RWPE1 (cell line): ENCODE measurements at regions not wholly inside any gene's neighbourhood (a gene's known extent, or its start where the extent isn't known, plus 50 kb on each side); places are given as distances from the start of the nearest gene placed in this dataset.

ENCODE experiments used
- CTCF ChIA-PET: fragments of 350-600 bp; sonication (Branson Sonifier 250); formaldehyde crosslinking; extraction: SDS; loops from one replicate; lab custom pipeline; 2021; lab: Yijun Ruan, JAX
- POLR2A ChIA-PET: fragments of 400-600 bp; formaldehyde crosslinking; extraction: SDS; loops from one replicate; lab custom pipeline; 2020; ENCODE audit warnings: antibody characterized with exemption; ENCODE audit not compliant: low non-redundant PET; lab: Yijun Ruan, JAX
- DNase-seq: peaks from one replicate; pipeline ENCODE4 v3.0.0; 2012; ENCODE audit warnings: low spot score
- H3K27ac ChIP-seq: fragments of 450-650 bp; 2 replicates; pipeline ENCODE4 v1.5.1; 2017
- TF ChIP-seq, protein P1 (sequence below): fragments of 450-650 bp; conservative IDR thresholded peaks from 2 replicates; pipeline ENCODE4 v1.5.1; 2017; ENCODE audit warnings: low read depth, mild to moderate bottlenecking

DNA sequence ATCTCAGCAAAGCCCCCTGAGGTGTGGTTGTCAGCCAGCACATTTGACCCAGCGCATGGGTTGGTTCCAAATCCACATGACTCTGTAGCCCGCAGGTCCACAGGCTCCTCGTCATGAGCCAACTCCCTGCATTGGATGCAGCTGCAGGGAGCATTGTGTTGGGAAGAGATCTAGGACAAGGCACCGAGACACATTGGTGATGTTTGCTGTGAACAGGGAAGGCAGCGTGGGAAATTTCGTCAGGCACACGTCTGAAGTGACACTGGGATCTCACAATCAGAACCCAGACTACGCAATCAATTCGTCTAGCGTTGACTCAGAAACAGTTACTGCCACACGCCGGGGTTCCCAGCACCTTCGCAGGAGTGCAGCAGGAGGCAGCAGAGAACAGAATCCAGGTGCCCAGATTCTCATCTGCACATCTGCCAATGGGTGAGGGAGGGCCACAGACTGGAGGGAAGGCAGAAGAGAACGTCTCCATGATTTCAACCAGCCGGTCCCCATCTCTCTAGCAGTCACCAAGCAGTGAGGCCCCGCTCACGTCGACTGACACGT, 177.0 kb downstream of the TTLL2 start:
- TF ChIP-seq, protein P1, sequence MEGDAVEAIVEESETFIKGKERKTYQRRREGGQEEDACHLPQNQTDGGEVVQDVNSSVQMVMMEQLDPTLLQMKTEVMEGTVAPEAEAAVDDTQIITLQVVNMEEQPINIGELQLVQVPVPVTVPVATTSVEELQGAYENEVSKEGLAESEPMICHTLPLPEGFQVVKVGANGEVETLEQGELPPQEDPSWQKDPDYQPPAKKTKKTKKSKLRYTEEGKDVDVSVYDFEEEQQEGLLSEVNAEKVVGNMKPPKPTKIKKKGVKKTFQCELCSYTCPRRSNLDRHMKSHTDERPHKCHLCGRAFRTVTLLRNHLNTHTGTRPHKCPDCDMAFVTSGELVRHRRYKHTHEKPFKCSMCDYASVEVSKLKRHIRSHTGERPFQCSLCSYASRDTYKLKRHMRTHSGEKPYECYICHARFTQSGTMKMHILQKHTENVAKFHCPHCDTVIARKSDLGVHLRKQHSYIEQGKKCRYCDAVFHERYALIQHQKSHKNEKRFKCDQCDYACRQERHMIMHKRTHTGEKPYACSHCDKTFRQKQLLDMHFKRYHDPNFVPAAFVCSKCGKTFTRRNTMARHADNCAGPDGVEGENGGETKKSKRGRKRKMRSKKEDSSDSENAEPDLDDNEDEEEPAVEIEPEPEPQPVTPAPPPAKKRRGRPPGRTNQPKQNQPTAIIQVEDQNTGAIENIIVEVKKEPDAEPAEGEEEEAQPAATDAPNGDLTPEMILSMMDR: no peak
- ChIA-PET CTCF (no interaction called here), POLR2A (no interaction called here)
- no peak for DNase-seq
- no peak overlapping the region for H3K27ac ChIP-seq

DNA sequence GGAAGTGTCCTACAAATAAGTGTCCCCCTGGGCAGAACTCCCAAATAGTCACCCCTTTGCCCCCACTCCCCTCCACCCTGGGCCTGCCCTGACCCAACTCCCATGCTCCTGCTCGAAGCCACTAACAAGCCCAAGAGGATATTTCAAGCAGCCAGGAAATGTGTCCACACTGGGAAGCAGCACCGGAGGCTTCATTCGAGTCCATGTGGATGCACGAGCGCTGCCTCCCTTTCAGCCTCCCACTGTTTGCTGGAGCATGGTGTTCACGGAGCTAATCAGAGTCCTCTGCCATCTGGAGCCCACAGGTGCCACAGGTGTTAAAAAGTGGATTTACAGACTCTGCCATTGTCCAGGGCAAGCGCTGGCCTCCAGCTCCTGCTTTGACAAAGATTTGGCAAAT, 177.6 kb downstream of the TTLL2 start:
- no peak for DNase-seq
- CTCF ChIA-PET: no interaction called here
- POLR2A ChIA-PET: no interaction called here
- H3K27ac ChIP-seq: no peak overlapping the region
- TF ChIP-seq, protein P1: no peak

DNA sequence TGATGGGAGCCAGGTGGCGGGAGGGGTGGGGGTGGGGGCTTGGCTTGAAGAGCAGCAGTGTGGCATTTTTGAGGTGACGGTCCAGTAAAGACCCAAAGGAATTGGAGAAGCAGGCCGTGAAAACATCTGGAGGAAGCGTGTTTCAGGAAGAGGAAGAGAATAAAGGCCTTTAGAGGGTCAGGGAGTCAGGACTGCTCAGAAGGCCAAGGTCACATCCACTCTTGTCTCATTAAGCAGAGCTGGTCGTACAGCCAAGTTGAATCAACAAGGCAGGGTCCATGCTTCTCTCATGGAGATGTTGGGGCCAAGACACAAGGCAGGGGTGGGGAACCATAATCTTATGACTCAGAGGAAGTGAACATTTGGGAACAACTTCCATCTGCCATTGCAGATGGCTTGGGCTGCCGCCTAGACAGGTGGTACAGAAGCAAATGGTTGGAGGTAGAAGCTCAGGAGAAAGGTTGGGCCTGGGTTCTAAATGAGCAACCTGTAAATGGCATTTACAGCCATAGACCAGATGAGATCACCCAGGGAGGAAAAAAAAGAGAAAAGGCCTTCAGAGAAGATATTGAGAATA, 179.6 kb downstream of the TTLL2 start:
- POLR2A ChIA-PET: no interaction called here
- TF ChIP-seq, protein P1: no peak
- no peak overlapping the region for H3K27ac ChIP-seq
- CTCF ChIA-PET: no interaction called here
- DNase-seq: no peak

DNA sequence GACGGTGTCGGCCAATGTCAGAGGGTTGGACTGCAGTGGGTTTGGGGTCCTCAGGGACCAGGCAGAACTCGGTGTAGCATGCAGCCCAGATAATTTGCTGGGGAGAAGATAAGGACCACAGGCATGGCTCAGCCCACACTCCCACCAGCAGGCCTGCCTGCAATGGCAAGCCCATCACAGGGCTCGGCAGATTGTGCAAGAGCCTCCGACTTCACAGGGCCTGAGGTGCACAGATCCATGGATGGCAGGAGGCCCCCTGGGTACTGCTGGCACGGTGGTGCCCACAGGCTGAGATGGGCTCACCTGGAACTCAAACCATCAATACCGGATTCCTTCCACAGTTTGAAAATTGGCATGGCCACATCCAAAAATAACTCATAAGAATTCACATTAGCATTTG, 180.3 kb downstream of the TTLL2 start:
- POLR2A ChIA-PET: no interaction called here
- DNase-seq: no peak
- no peak overlapping the region for H3K27ac ChIP-seq
- TF ChIP-seq, protein P1: no peak
- CTCF ChIA-PET: no interaction called here

DNA sequence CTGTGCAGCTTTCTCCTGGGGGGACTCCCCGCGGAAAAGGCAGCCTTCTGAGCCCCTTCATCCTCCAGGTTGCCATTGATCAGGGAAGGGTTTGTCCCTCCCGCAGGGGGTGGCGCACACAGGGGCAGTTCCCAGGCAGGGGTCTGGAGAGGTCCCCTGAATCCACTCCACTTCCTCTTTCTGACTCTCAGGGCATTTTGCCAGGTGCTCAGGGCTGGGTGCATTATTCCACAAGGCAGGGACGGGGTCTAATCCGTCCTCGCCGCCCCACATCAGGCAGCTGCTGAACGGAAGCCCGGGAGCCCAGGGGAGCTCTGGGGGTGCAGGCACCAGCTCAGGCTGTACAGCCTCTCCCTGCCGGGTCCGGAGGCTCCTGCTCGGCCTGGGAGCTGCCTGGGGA, 180.9 kb downstream of the TTLL2 start:
- POLR2A ChIA-PET: no interaction called here
- CTCF ChIA-PET: no interaction called here
- no peak for DNase-seq

DNA sequence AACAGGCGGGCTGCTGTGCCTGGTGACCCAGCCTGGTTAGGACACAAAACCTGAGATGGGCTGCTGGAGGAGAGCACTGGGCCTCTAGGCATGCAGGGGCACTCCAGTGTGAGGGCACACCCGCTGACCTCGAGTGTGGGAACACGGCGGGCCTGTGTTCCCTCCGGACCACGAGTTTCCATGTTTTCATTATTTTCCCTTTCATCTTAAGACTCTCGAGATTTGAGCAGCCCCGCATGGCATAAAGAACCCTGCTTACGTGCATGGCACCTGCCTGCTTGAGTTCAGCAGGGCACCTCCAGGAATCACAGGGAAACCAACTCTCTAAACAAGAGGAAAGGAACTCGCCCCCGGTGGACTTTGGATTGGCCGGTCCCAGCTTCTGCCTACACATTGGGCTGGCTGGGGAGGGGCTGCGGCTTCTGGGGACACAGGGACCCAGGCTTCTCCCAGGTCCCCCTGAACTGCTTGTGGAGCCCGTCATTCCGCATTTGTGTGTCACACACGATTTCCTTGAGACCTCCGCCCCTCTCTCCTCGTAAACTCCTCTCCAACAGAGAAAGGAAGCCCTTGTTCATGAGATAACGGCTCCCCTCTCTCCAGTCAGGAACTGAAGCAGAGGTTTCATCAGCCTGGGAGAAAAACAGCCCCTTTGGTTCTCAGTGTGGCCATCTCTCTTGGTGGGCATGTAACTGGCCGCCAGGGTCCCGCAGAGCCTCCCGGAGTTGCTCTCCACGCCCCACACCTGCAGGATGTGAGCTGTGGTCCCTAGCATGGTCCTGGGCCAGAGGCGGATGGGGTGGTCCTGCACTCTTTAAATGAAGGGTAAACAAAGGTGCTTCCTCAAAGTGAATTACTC, 181.8 kb downstream of the TTLL2 start:
- TF ChIP-seq, protein P1: no peak
- POLR2A ChIA-PET: no interaction called here
- CTCF ChIA-PET: no interaction called here

More for the DNA sequence above, 180.9 kb downstream of the TTLL2 start:
- TF ChIP-seq, protein P1: no peak
- H3K27ac ChIP-seq: no peak overlapping the region

More for the DNA sequence above, 181.8 kb downstream of the TTLL2 start:
- DNase-seq: no peak
- no peak overlapping the region for H3K27ac ChIP-seq
